NCI-H1105 treated with DMSO at 0.1 percent for 48 hours (cell line): ENCODE measurements at regions not wholly inside any gene's neighbourhood (a gene's known extent, or its start where the extent isn't known, plus 50 kb on each side); places are given as distances from the start of the nearest gene placed in this dataset.
A peak's percentile ranks its signal among the peaks of the same experiment; 100 is the strongest.
"Not testable (repeated sequence)": the region's sequence is repeated elsewhere in the genome, so short reads cannot be mapped to it uniquely, and the experiment has no call there.

Experiments
- DNase-seq: peaks from one replicate; lab custom pipeline; 2025; lab: John Stamatoyannopoulos, UW

- DNase-seq, result peak; percentile 35
Observed at GRCh38 chr3:153752405-153753027, 368.7 kb upstream of the ARHGEF26 start.

- DNase-seq, result no peak
Observed at GRCh38 chr3:153753035-153753434, 368.2 kb upstream of the ARHGEF26 start.

- no peak for DNase-seq
Observed at GRCh38 chr3:153756816-153757215, 364.4 kb upstream of the ARHGEF26 start.

GRCh38 chr3:153757839-153758238, 363.4 kb upstream of the ARHGEF26 start:
- DNase-seq, result no peak

GRCh38 chr3:153760948-153761347, 360.2 kb upstream of the ARHGEF26 start:
- DNase-seq, result no peak

GRCh38 chr3:153762411-153763235, 358.6 kb upstream of the ARHGEF26 start:
- DNase-seq, result no peak

- no peak for DNase-seq
Observed at GRCh38 chr3:153767601-153768560, 353.3 kb upstream of the ARHGEF26 start.

GRCh38 chr3:153768561-153769469, 352.4 kb upstream of the ARHGEF26 start:
- peak; percentile 65 for DNase-seq

GRCh38 chr3:153783106-153783505, 338.1 kb upstream of the ARHGEF26 start:
- DNase-seq, result no peak

GRCh38 chr3:153783741-153784480, 337.3 kb upstream of the ARHGEF26 start:
- no peak for DNase-seq

GRCh38 chr3:153785901-153786300, 335.3 kb upstream of the ARHGEF26 start:
- DNase-seq, result no peak

- no peak for DNase-seq
Observed at GRCh38 chr3:153789380-153789779, 331.8 kb upstream of the ARHGEF26 start.

- DNase-seq, result not testable (repeated sequence)
Observed at GRCh38 chr3:153797056-153797455, 324.1 kb upstream of the ARHGEF26 start.

GRCh38 chr3:153809097-153809496, 312.1 kb upstream of the ARHGEF26 start:
- DNase-seq, result no peak

GRCh38 chr3:153818338-153818737, 302.9 kb upstream of the ARHGEF26 start:
- DNase-seq, result no peak

GRCh38 chr3:153820035-153820434, 301.2 kb upstream of the ARHGEF26 start:
- no peak for DNase-seq

- not testable (repeated sequence) for DNase-seq
Observed at GRCh38 chr3:153828346-153828745, 292.8 kb upstream of the ARHGEF26 start.

- DNase-seq, result no peak
Observed at GRCh38 chr3:153829606-153830170, 291.5 kb upstream of the ARHGEF26 start.

GRCh38 chr3:153830552-153830951, 290.6 kb upstream of the ARHGEF26 start:
- no peak for DNase-seq

GRCh38 chr3:153835540-153835939, 285.6 kb upstream of the ARHGEF26 start:
- DNase-seq, result no peak
